IPS-18a (cell line): ENCODE measurements at regions not wholly inside any gene's neighbourhood (a gene's known extent, or its start where the extent isn't known, plus 50 kb on each side); places are given as distances from the start of the nearest gene placed in this dataset.

Experiments
- H3K27ac ChIP-seq: one replicate; pipeline ENCODE4 v1.5.1; 2013; ENCODE audit warnings: low read length
- H3K27me3 ChIP-seq: one replicate; pipeline ENCODE4 v1.6.1; 2013; ENCODE audit warnings: mild to moderate bottlenecking, low read length; ENCODE audit not compliant: control insufficient read depth, insufficient read depth
- H3K36me3 ChIP-seq: one replicate; pipeline ENCODE4 v1.6.1; 2013; ENCODE audit warnings: low read depth, low read length; ENCODE audit not compliant: control insufficient read depth
- H3K4me1 ChIP-seq: one replicate; pipeline ENCODE4 v1.6.1; 2013; ENCODE audit warnings: low read depth, low read length; ENCODE audit not compliant: control insufficient read depth
- H3K4me3 ChIP-seq: one replicate; pipeline ENCODE4 v1.5.1; 2013; ENCODE audit warnings: low read length
- H3K9ac ChIP-seq: one replicate; pipeline ENCODE4 v1.6.1; 2013; ENCODE audit warnings: mild to moderate bottlenecking, low read length, moderate library complexity
- H3K9me3 ChIP-seq: one replicate; pipeline ENCODE4 v1.6.1; 2013; ENCODE audit warnings: low read depth, low read length; ENCODE audit not compliant: control insufficient read depth

- Histone ChIP-seq H3K27ac (no peak overlapping the region), H3K9me3 (no peaks in the 10 kb centered on the region), H3K4me1 (no peaks in the 10 kb centered on the region), H3K9ac (no peak overlapping the region), H3K27me3 (no peaks in the 10 kb centered on the region), H3K36me3 (no peaks in the 10 kb centered on the region), H3K4me3 (no peak overlapping the region)
Measured at GRCh38 chr2:66832646-66833435, 397.9 kb downstream of the MEIS1 start.

- Histone ChIP-seq H3K4me1 (no peaks in the 10 kb centered on the region), H3K27ac (no peak overlapping the region), H3K9ac (no peak overlapping the region), H3K27me3 (no peaks in the 10 kb centered on the region), H3K4me3 (no peak overlapping the region), H3K36me3 (no peaks in the 10 kb centered on the region), H3K9me3 (no peaks in the 10 kb centered on the region)
Measured at GRCh38 chr2:66834859-66835258, 399.9 kb downstream of the MEIS1 start.

GRCh38 chr2:66836851-66837250 lies 401.9 kb downstream of the MEIS1 start:
- Histone ChIP-seq H3K4me1 (no peaks in the 10 kb centered on the region), H3K4me3 (no peak overlapping the region), H3K27ac (no peak overlapping the region), H3K36me3 (no peaks in the 10 kb centered on the region), H3K9me3 (no peaks in the 10 kb centered on the region), H3K9ac (no peak overlapping the region), H3K27me3 (no peaks in the 10 kb centered on the region)

GRCh38 chr2:66839551-66840320 lies 404.8 kb downstream of the MEIS1 start:
- Histone ChIP-seq H3K4me3 (no peak overlapping the region), H3K27ac (no peak overlapping the region), H3K36me3 (no peaks in the 10 kb centered on the region), H3K27me3 (no peaks in the 10 kb centered on the region), H3K4me1 (no peaks in the 10 kb centered on the region), H3K9ac (no peak overlapping the region), H3K9me3 (no peaks in the 10 kb centered on the region)

GRCh38 chr2:66840321-66841002 lies 405.5 kb downstream of the MEIS1 start:
- no peak overlapping the region for H3K4me3 ChIP-seq
- no peaks in the 10 kb centered on the region for H3K4me1 ChIP-seq
- H3K9ac ChIP-seq: no peak overlapping the region
- no peak overlapping the region for H3K27ac ChIP-seq
- H3K27me3 ChIP-seq: no peaks in the 10 kb centered on the region
- no peaks in the 10 kb centered on the region for H3K9me3 ChIP-seq
- H3K36me3 ChIP-seq: no peaks in the 10 kb centered on the region

- Histone ChIP-seq H3K27me3 (no peaks in the 10 kb centered on the region), H3K4me1 (no peaks in the 10 kb centered on the region), H3K36me3 (no peaks in the 10 kb centered on the region), H3K27ac (no peak overlapping the region), H3K9ac (no peak overlapping the region), H3K4me3 (no peak overlapping the region), H3K9me3 (no peaks in the 10 kb centered on the region)
Measured at GRCh38 chr2:66843847-66844246, 408.9 kb downstream of the MEIS1 start.

- no peak overlapping the region for H3K4me3 ChIP-seq
- H3K9ac ChIP-seq: no peak overlapping the region
- H3K27me3 ChIP-seq: no peaks in the 10 kb centered on the region
- H3K36me3 ChIP-seq: no peaks in the 10 kb centered on the region
- H3K4me1 ChIP-seq: no peaks in the 10 kb centered on the region
- H3K9me3 ChIP-seq: no peaks in the 10 kb centered on the region
- no peak overlapping the region for H3K27ac ChIP-seq
Measured at GRCh38 chr2:66845307-66845706, 410.4 kb downstream of the MEIS1 start.

GRCh38 chr2:66846887-66847286 lies 412.0 kb downstream of the MEIS1 start:
- H3K9me3 ChIP-seq: no peaks in the 10 kb centered on the region
- no peaks in the 10 kb centered on the region for H3K4me1 ChIP-seq
- no peak overlapping the region for H3K9ac ChIP-seq
- no peak overlapping the region for H3K27ac ChIP-seq
- H3K27me3 ChIP-seq: no peaks in the 10 kb centered on the region
- H3K4me3 ChIP-seq: no peak overlapping the region
- no peaks in the 10 kb centered on the region for H3K36me3 ChIP-seq

- no peak overlapping the region for H3K9ac ChIP-seq
- H3K4me1 ChIP-seq: no peaks in the 10 kb centered on the region
- H3K36me3 ChIP-seq: no peaks in the 10 kb centered on the region
- H3K4me3 ChIP-seq: no peak overlapping the region
- no peaks in the 10 kb centered on the region for H3K27me3 ChIP-seq
- no peak overlapping the region for H3K27ac ChIP-seq
- H3K9me3 ChIP-seq: no peaks in the 10 kb centered on the region
Measured at GRCh38 chr2:66849153-66849755, 414.3 kb downstream of the MEIS1 start.

- Histone ChIP-seq H3K4me3 (no peak overlapping the region), H3K27me3 (no peaks in the 10 kb centered on the region), H3K4me1 (no peaks in the 10 kb centered on the region), H3K36me3 (no peaks in the 10 kb centered on the region), H3K9me3 (no peaks in the 10 kb centered on the region), H3K27ac (no peak overlapping the region), H3K9ac (no peak overlapping the region)
Measured at GRCh38 chr2:66850376-66850775, 415.5 kb downstream of the MEIS1 start.

GRCh38 chr2:66851449-66851872 lies 416.5 kb downstream of the MEIS1 start:
- Histone ChIP-seq H3K9ac (no peak overlapping the region), H3K36me3 (no peaks in the 10 kb centered on the region), H3K27ac (no peak overlapping the region)

More at GRCh38 chr2:66851449-66851872, 416.5 kb downstream of the MEIS1 start:
- no peak overlapping the region for H3K4me3 ChIP-seq
- no peaks in the 10 kb centered on the region for H3K4me1 ChIP-seq
- H3K9me3 ChIP-seq: no peaks in the 10 kb centered on the region
- no peaks in the 10 kb centered on the region for H3K27me3 ChIP-seq
